T-helper 1 cell treated with Interleukin-12 subunit alpha and Interleukin-12 subunit beta and Interleukin-4 antibody, amounts not matched to agents 30 μg/mL and 1 μg/mL, for 36 hours (primary cell): ENCODE measurements at regions not wholly inside any gene's neighbourhood (a gene's known extent, or its start where the extent isn't known, plus 50 kb on each side); places are given as distances from the start of the nearest gene placed in this dataset.

Experiments
- H3K27ac Mint-ChIP-seq: one replicate; pipeline ENCODE4 v1.8.0; 2021; ENCODE audit warnings: mild to moderate bottlenecking, mixed read lengths
- H3K27me3 Mint-ChIP-seq: one replicate; pipeline ENCODE4 v1.8.0; 2021; ENCODE audit warnings: low read depth, mixed read lengths
- H3K36me3 Mint-ChIP-seq: one replicate; pipeline ENCODE4 v1.8.0; 2021; ENCODE audit warnings: low read depth, mixed read lengths
- H3K4me1 Mint-ChIP-seq: one replicate; pipeline ENCODE4 v1.8.0; 2021; ENCODE audit warnings: low read depth, mixed read lengths
- H3K4me3 Mint-ChIP-seq: one replicate; pipeline ENCODE4 v1.8.0; 2021; ENCODE audit warnings: mild to moderate bottlenecking, moderate library complexity, mixed read lengths
- H3K9me3 Mint-ChIP-seq: one replicate; pipeline ENCODE4 v1.8.0; 2021; ENCODE audit warnings: mixed read lengths

GRCh38 chr3:24937228-24937627 is 442.6 kb upstream of the THRB start:
- no peaks in the 10 kb centered on the region for H3K4me1 Mint-ChIP-seq
- no peaks in the 10 kb centered on the region for H3K27me3 Mint-ChIP-seq
- no peaks in the 10 kb centered on the region for H3K9me3 Mint-ChIP-seq
- H3K27ac Mint-ChIP-seq = no peak overlapping the region
- H3K4me3 Mint-ChIP-seq = no peak overlapping the region
- H3K36me3 Mint-ChIP-seq = no peaks in the 10 kb centered on the region

GRCh38 chr3:24937780-24938179 is 443.1 kb upstream of the THRB start:
- H3K27ac Mint-ChIP-seq = no peak overlapping the region
- H3K9me3 Mint-ChIP-seq = no peaks in the 10 kb centered on the region
- H3K4me1 Mint-ChIP-seq = no peaks in the 10 kb centered on the region
- no peaks in the 10 kb centered on the region for H3K27me3 Mint-ChIP-seq
- H3K4me3 Mint-ChIP-seq = no peak overlapping the region
- no peaks in the 10 kb centered on the region for H3K36me3 Mint-ChIP-seq

DNA sequence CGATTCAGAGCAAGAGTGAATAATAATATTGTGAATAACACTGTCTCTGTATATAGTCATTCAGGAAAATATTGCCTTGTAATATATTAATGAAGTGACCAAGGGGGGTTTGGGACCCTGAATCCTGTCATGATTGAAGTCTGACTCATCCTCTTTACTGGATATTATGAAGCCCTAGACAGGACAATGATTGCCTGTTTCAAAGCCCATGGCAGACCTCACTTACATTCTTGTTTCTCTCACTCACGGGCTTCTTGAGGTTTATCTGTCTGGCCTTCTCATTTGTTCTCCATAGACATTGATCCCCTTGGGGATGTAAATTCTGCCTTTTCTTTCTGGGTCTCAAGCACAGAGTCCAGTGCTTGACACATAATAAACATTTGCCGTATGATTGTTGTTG is 449.3 kb upstream of the THRB start:
- Mint-ChIP-seq H3K27ac (no peak overlapping the region), H3K36me3 (no peaks in the 10 kb centered on the region), H3K27me3 (no peaks in the 10 kb centered on the region), H3K4me3 (no peak overlapping the region), H3K4me1 (no peaks in the 10 kb centered on the region), H3K9me3 (no peaks in the 10 kb centered on the region)

GRCh38 chr3:24944805-24945520 is 450.3 kb upstream of the THRB start:
- Mint-ChIP-seq H3K4me1 (no peaks in the 10 kb centered on the region), H3K4me3 (no peak overlapping the region), H3K36me3 (no peaks in the 10 kb centered on the region), H3K9me3 (no peaks in the 10 kb centered on the region), H3K27ac (no peak overlapping the region), H3K27me3 (no peaks in the 10 kb centered on the region)

DNA sequence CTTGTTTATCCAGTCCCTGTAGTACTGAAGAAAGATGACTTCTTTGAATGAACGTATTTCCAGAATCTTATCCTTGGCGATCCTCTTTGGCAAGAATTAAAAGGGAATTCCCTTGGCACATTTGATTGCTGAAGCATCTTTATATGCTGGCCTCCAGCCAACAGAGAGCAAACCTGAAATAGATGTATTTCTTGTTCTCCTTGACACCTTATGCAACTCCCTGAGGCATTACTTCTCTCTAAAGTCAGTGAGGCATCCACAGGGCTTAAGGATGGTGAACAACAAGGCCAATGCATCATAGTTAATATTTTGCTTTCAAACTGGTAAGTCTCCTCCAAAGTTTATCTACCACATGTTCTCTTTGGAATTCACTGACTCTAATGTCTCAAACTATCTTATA is 450.9 kb upstream of the THRB start:
- Mint-ChIP-seq H3K36me3 (no peaks in the 10 kb centered on the region), H3K27me3 (no peaks in the 10 kb centered on the region), H3K9me3 (no peaks in the 10 kb centered on the region), H3K4me1 (no peaks in the 10 kb centered on the region), H3K4me3 (no peak overlapping the region), H3K27ac (no peak overlapping the region)

- H3K27ac Mint-ChIP-seq = no peak overlapping the region
- H3K4me3 Mint-ChIP-seq = no peak overlapping the region
- H3K27me3 Mint-ChIP-seq = no peaks in the 10 kb centered on the region
- no peaks in the 10 kb centered on the region for H3K36me3 Mint-ChIP-seq
- no peaks in the 10 kb centered on the region for H3K9me3 Mint-ChIP-seq
- H3K4me1 Mint-ChIP-seq = no peaks in the 10 kb centered on the region
Measured at GRCh38 chr3:24947103-24947502, 452.5 kb upstream of the THRB start.

DNA sequence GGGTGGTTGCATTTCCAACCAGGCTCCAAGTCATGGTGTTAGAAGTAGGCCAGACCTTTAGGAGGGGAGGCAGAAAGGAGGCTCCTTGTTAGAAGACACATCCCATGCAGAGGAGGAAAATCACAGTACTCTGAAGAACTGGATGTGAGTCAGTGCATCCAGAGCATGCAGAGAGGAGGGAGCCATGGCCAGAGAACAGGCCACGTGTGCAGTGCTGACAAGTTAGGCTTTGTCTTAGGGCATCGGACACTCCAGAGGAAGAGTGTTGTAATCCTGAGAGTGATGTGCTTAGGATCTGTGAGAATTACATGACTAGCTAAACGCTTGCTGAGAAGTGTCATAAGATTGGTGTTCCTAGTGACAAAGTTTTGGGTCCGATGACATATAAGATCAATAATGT is 456.5 kb upstream of the THRB start:
- H3K27ac Mint-ChIP-seq = no peak overlapping the region
- H3K9me3 Mint-ChIP-seq = no peaks in the 10 kb centered on the region
- no peaks in the 10 kb centered on the region for H3K36me3 Mint-ChIP-seq
- H3K27me3 Mint-ChIP-seq = no peaks in the 10 kb centered on the region
- H3K4me1 Mint-ChIP-seq = no peaks in the 10 kb centered on the region
- H3K4me3 Mint-ChIP-seq = no peak overlapping the region

DNA sequence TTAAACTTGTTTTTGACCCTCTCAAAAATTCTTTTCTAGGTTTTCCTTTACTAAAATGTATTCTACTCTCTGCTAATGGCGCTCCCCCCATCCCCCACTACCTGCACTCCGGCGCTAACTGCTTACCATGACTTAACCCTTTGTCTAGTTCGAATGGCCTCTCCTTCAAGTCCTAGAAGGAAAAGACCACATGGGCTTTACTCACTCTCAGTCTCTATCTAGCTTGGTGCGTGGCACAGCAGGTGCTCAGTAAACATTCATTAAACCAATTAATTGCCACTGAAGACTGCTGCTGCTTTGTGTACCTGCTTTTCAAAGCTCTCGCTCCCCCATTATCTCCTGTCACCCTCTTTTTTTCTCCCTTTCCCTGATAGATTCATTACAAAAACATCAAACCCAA is 457.7 kb upstream of the THRB start:
- Mint-ChIP-seq H3K9me3 (no peaks in the 10 kb centered on the region), H3K36me3 (no peaks in the 10 kb centered on the region), H3K27ac (no peak overlapping the region)

DNA sequence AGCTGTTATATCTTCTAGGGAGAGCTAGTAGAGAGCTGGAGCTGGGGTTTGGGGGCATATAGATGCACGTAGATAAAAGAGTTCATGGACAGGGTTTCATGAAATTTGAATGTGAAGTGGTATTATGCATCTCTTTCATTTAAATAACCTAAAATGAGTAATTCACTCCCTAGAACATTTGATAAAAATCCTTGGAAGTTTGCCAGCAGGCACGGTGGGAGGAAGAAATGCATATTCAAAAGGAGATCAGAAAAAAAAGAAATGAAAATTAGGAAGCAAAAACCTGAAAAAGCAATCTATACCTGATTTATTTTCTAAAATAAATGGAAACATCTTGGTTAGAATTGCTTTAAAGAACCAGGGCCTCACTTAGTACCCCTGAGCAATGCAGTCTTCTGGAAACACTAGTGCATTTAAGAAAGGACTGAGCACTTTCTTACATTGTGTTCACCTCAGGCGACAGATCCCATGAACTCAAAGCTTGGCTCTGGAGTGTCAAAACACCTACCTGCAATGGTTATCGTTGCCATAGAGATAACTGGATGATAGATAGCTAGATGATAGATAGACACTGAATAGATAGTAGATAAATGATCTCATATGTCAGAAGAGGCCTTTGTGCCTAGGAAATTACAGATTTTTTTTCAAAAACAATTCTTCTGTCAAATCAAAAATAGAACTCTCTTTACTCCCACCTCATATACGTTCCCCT is 458.6 kb upstream of the THRB start:
- no peak overlapping the region for H3K27ac Mint-ChIP-seq
- no peaks in the 10 kb centered on the region for H3K36me3 Mint-ChIP-seq
- no peaks in the 10 kb centered on the region for H3K27me3 Mint-ChIP-seq
- H3K9me3 Mint-ChIP-seq = no peaks in the 10 kb centered on the region
- no peak overlapping the region for H3K4me3 Mint-ChIP-seq
- no peaks in the 10 kb centered on the region for H3K4me1 Mint-ChIP-seq

More for the DNA sequence above, 457.7 kb upstream of the THRB start:
- Mint-ChIP-seq H3K4me3 (no peak overlapping the region), H3K4me1 (no peaks in the 10 kb centered on the region), H3K27me3 (no peaks in the 10 kb centered on the region)

DNA sequence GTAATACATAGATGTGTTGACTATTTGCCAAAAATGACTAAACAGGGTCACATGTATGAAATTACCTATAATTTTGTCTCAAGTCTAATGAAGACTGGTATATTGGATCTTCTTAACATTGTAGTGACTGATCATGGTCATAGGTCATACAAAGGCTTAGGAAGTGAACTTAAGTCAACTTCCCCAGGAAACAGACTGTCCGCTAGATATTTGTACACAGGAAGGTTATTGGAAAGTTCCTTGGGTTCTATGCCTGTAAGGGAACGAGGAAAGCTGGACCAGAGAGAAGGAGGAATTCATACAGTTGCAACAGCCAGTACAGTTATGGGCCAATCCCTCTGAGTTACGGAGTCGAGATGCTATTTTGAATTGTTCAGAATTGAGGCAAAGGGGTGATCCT is 462.0 kb upstream of the THRB start:
- Mint-ChIP-seq H3K9me3 (no peaks in the 10 kb centered on the region), H3K4me3 (no peak overlapping the region), H3K36me3 (no peaks in the 10 kb centered on the region), H3K4me1 (no peaks in the 10 kb centered on the region), H3K27ac (no peak overlapping the region), H3K27me3 (no peaks in the 10 kb centered on the region)

DNA sequence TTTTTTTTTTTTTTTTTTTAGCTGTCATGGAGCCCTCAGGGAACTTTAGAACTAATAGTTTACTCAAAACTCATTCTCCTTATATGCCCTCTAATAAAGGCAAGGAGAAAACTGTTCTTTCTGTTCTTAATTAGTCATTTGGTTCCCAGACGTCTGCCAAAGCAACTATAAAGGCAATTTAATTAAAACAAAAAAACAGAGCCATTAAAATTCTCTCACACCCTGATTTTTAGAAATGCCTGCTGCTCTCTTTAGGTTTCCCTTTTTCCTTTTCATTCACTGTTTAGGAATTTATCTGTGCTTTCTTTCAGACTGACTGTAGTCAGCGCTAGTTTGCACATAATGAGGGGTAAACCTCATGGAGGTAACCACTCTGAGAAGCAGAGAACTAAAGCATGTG is 463.6 kb upstream of the THRB start:
- Mint-ChIP-seq H3K27me3 (no peaks in the 10 kb centered on the region), H3K9me3 (no peaks in the 10 kb centered on the region), H3K27ac (no peak overlapping the region), H3K4me1 (no peaks in the 10 kb centered on the region), H3K36me3 (no peaks in the 10 kb centered on the region), H3K4me3 (no peak overlapping the region)

- no peaks in the 10 kb centered on the region for H3K4me1 Mint-ChIP-seq
- no peaks in the 10 kb centered on the region for H3K36me3 Mint-ChIP-seq
- no peaks in the 10 kb centered on the region for H3K9me3 Mint-ChIP-seq
- no peaks in the 10 kb centered on the region for H3K27me3 Mint-ChIP-seq
- H3K4me3 Mint-ChIP-seq = no peak overlapping the region
- H3K27ac Mint-ChIP-seq = no peak overlapping the region
Measured at GRCh38 chr3:24958910-24959447, 464.3 kb upstream of the THRB start.

- Mint-ChIP-seq H3K4me1 (no peaks in the 10 kb centered on the region), H3K36me3 (no peaks in the 10 kb centered on the region), H3K27ac (no peak overlapping the region), H3K27me3 (no peaks in the 10 kb centered on the region), H3K4me3 (no peak overlapping the region), H3K9me3 (no peaks in the 10 kb centered on the region)
Measured at GRCh38 chr3:24963762-24964625, 464.1 kb upstream of the RARB start.

- Mint-ChIP-seq H3K27ac (no peak overlapping the region), H3K9me3 (no peaks in the 10 kb centered on the region), H3K4me1 (no peaks in the 10 kb centered on the region), H3K27me3 (no peaks in the 10 kb centered on the region), H3K36me3 (no peaks in the 10 kb centered on the region), H3K4me3 (no peak overlapping the region)
Measured at GRCh38 chr3:24965706-24966385, 462.2 kb upstream of the RARB start.
